Uterus (tissue), 2 donors: ENCODE measurements at regions not wholly inside any gene's neighbourhood (a gene's known extent, or its start where the extent isn't known, plus 50 kb on each side); places are given as distances from the start of the nearest gene placed in this dataset.

Experiments used
- POLR2A ChIP-seq, 2 donors: fragments of 450-650 bp; IDR thresholded peaks; one replicate each; pipeline ENCODE4 v1.6.1; 2016; ENCODE audit warnings: antibody characterized with exemption in 2 of 2, mild to moderate bottlenecking in 1 of 2, moderate library complexity in 1 of 2
- TF ChIP-seq, protein P1 (sequence below), 4 experiments: fragments of 200-600 bp in 2 of 4; fragments of 450-650 bp in 2 of 4; sonication (generic) in 2 of 4; IDR thresholded peaks; one replicate each; pipeline ENCODE4 v1.5.1; 2016 to 2019; ENCODE audit warnings: antibody characterized with exemption in 4 of 4, mild to moderate bottlenecking in 2 of 4, moderate library complexity in 1 of 4

DNA sequence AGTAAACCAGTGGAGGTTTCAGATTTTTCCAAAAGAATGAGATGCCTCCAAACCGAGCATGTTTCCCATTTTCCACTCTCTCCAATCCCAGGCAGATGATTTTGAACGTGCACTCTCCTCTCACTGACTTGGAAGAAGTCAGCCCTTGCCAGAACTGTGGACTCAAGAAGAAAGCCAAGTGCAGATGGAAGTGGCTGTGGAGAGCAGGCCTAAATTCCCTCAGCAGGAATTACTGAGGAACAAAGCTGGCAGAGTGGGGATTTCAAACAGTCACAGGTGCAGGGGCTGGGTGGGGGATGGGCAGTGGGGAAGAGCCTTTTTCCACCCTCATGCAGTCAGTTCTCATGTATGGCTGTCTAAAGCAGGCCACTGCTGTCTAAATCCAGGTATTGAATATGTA, 55.3 kb downstream of the PABIR2 start:
- TF ChIP-seq, protein P1, sequence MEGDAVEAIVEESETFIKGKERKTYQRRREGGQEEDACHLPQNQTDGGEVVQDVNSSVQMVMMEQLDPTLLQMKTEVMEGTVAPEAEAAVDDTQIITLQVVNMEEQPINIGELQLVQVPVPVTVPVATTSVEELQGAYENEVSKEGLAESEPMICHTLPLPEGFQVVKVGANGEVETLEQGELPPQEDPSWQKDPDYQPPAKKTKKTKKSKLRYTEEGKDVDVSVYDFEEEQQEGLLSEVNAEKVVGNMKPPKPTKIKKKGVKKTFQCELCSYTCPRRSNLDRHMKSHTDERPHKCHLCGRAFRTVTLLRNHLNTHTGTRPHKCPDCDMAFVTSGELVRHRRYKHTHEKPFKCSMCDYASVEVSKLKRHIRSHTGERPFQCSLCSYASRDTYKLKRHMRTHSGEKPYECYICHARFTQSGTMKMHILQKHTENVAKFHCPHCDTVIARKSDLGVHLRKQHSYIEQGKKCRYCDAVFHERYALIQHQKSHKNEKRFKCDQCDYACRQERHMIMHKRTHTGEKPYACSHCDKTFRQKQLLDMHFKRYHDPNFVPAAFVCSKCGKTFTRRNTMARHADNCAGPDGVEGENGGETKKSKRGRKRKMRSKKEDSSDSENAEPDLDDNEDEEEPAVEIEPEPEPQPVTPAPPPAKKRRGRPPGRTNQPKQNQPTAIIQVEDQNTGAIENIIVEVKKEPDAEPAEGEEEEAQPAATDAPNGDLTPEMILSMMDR (IDR thresholded peaks at IDR 0.05), result no peak
- no peak for TF ChIP-seq POLR2A (IDR thresholded peaks at IDR 0.05)
